NCI-H187 (cell line): ENCODE measurements at regions not wholly inside any gene's neighbourhood (a gene's known extent, or its start where the extent isn't known, plus 50 kb on each side); places are given as distances from the start of the nearest gene placed in this dataset.

Experiments
- DNase-seq, 2 experiments: peaks; one replicate each; lab custom pipeline; 2025; lab: John Stamatoyannopoulos, UW

DNA sequence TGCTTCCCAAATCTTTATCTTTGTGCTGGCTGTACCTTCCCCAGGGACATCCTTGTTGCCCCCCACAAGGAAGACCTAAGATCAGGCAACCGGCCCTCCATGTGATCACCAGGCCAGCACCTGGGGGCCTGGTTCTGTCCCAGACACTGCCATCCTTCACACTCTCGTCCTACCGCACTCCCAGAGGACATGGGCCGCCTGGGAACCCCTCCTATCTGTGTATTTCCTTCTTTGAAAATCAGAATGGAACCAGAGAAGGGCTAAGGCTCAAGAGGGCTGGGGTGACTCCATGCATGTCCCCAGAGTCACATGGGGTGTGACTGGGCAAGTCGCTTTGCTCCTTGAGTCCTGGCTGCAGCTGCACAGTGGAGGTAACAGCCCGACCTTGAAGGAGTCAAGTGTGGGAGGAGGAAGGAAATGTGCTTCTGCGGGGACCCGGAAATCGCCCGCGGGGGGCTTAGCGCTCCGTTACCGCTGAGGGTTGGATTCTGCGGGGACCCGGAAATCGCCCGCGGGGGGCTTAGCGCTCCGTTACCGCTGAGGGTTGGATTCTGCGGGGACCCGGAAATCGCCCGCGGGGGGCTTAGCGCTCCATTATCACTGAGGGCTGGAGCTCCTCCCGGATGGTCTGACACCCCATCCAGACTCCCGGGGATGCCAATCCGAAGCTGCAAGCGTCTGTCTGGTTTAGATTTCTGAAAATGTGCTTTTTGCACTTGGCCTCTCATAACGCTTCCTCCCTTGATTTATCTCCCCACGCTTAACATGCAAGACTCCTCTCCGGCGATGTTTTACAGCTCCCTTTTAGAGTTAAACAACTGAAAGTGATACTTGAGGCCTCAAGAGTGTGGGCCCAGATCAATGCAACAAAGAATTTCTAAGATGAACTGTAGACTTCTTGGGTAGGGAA lies 278.9 kb downstream of the NPHP4 start:
- no peak for DNase-seq

DNA sequence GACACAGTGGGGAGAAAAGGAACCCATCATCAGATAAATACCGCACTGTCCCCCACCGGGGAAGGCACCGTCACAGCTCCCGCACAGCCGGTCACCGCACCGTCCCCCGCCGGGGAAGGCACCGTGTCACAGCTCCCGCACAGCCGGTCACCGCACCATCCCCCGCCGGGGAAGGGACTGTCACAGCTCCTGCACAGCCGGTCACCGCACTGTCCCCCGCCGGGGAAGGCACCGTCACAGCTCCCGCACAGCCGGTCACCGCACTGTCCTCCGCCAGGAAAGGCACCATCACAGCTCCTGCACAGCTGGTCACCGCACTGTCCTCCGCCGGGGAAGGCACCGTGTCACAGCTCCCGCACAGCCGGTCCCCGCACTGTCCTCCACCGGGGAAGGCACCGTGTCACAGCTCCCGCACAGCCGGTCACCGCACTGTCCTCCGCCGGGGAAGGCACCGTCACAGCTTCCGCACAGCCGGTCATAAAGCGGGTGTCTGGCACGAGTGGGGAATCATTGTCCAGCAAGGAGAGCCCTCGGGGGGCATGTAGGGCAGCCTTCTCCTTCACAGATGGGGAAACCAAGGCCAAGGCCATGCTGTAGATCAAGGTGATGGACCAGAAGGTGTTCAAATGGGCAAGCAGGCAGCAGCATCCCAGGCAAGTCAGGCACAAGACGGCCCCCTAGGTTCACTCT lies 280.1 kb downstream of the NPHP4 start:
- DNase-seq = no peak

DNA sequence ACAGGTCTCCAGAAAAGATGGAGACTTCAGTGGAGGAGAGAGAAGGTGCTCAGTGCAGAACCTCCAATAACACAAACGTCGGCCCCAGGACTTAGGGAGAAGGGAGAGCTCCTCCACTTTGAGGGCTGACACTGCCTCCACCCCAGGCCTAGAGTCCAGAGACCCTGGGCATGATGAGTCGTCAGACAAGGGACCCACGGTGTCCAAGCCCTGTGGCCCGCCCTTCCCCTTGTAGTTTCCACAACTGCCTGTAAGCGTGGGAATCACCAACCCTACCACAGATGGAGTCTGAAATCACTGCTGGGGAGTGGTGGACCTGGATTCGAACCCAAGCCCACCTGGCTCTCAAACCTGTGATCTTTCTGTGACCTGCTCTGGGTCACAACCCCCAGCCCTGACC lies 281.1 kb downstream of the NPHP4 start:
- DNase-seq = no peak

DNA sequence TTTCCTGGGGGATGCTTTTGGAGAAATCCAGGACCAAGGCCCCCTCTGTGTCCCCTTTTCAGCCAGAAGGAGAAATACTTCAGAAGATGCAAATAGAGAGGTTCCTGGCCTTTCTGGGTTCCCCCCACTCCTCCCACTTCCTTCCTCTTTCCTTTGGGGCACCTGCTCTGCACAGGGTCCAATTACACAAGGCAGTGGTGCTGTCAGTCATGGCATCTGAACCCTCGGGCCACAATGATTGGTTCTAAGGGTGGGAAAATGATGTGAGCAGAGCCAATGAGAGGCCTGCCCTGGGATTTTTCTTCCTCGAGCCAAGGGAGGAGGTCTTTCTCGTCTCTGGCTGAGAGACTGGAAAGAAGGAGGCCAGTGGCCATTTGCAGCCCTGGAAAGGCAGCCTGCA lies 282.2 kb downstream of the NPHP4 start:
- no peak for DNase-seq

DNA sequence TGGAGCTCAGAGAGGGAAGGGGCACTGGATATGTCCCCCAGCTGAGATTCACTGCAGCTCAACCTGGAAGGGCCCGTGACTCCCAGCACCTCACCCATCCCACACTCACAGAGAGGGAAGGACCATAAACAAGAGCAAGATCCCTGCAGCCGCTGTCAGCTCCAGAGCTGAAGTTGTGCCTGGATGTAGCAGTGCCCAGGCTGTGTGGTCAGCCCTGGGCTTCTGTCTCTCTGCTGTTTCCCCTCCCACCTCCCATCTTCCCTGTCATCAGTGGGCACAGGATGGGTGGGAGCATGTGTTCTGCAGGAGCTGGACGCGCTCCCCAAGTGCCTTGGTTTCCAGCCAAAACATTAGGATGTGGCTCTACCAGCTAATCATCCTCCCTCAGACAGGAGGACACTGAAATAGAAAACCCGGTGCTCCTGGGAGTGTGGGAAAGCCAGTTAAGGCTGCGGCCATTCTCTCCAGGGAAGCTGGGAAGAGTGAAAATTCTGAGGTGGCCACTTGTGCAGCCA lies 282.7 kb downstream of the NPHP4 start:
- DNase-seq = no peak

DNA sequence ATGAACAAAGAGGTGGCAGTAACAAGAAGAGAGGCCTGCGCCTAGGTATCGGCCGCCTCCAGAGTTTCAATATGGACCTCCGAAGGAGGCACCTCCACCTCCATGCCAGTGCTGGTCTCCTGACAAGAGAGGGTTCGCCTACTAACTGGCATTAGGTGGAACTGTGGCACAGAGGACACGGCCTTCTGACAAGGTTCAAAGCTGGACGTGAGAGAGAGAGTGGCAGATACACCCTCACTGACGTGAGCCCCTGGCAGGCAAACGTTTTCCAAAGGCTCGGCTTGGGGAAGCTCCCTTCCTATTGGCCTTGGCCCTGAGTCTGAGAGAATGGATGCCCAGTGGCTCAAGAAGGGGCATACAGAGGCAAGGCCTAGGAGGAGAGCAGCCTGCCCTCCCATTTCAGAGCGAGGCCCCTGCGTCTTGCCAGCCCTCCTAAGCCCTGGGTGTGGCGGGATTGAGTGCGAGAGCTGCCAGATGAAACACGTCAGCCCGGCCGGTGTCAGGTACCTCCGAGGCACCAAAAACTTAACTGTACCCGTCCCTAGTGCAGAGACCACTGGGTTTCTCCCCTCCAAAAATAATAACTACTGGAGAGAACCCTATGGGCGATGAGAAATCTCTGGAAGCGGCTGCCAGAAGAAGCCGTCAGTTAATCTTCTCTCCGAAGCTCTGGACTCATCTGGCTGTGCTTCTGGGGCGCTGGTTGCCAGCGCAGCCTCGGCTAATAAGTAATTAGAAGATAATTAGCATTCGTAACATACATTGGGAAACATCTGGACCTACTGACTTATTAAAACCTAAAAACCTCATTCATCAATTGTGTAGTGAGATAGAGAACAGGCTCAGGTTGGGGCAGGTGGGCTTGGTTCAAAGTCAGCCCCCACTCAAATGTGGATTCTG lies 283.6 kb downstream of the NPHP4 start:
- DNase-seq = no peak

DNA sequence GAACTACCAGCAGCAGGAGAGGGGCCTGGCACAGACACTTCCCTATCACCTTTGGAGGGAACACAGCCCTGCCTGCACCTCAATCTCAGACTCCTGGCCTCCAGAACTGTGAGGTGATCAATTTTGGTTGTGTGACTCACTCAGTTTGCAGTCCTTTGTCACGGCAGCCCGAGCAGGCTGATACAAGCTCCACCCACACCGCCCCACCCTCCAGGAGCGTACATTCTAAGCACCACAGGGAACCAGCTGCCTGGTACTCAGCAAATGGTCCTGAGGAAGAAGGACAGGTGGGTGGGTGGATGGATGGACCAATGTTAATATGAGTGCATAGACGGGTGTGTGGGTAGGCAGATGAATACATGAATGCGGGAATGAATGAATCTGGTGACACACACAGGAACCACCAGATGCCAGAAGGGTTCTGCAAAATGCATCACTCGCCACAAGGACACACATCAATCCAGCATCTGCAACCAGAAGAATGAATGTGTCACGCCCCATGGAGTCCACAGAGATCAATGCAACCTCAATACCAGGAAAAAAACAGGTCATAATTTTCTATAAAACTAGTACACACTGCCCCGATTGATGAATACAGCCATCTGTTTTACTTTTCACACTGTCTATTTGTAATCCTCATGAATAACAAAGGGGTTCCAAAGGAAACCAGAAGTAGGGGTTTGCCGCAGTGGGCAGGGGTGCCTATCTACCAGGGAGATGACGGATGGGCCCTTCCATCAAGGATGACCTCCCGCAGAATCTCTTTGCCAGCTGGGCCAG lies 284.5 kb downstream of the NPHP4 start:
- DNase-seq = no peak

DNA sequence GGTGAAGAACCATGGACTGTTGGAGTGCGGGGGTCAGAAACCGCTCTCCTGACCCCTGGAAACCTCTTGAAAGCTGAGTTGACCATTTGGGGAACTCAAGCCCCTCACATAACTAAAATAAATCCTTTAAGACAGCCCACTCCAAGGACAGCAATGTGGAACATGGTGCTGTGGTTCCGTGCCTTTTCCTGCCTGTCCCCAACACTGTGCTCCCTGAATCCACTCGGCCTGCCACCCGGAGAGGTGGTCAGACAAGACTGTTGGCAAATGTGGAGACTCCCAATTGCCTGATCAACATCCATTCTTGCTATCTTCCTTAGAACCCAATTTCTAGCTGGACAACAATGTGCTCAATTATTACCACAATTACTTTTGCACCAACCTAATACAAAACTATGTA lies 286.0 kb downstream of the NPHP4 start:
- DNase-seq = no peak

DNA sequence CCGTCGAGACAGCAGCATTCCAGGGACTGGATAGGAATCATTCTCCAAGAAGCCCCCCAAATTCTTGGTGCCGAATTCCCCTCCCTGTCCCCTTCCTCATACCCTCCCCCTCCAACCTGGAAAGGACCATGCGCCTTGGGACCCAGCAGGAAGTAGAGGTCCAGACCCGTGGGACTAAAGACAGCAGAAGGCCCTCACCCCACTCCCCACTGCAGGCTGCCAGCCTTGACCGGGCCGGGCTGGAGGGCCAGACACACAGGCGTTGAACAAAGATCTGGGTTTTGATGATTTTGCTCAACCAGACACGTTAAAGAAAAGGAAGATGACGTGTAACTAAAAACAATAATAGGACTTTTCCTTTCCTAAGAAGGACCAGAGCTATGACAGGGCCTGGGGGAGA lies 286.5 kb downstream of the NPHP4 start:
- DNase-seq = no peak

DNA sequence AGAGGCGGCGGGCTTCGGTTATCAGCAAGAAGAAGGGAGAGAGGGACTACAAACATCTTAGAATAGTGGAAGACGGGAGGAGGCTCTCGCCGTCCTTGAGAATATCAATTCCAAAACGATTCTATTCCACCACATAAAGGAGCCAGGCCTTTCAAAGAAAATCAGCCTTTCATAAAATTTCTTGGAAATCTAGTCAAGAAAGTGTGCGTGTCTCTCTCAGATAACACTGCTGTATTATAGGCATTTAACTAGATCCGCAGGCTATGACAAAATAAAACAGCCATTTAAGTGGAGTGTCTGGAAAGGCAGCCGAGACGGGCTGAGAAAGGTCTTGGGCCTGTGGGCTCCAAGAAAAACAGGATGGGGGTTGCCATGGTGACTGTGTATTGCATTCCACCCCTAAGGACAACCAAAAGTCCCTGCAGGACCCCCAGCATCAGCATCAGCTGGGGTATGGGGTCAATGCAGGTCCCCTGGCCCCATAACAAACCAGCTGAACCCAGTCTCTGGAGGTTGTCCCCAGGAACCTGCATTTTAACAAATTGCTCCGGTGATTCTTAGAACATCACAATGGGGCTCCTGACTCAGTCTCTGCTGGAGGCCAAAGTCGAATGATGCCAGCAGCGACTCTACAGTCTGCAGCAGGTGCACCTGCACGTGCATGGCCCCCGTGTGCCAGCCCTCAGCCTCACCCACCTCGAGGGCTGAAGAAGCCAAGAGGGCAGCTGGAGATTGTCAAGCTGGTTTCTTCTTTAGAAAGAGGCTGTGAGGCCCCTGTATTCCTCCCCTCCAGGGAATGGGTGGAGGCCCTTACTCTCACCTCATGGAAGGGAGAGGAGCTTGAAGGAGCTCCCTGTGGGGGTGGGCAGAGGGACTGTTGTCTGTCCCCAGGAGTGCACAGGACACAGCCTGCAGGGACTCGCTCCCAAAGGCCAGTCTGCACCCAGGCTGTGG lies 287.4 kb downstream of the NPHP4 start:
- no peak for DNase-seq

DNA sequence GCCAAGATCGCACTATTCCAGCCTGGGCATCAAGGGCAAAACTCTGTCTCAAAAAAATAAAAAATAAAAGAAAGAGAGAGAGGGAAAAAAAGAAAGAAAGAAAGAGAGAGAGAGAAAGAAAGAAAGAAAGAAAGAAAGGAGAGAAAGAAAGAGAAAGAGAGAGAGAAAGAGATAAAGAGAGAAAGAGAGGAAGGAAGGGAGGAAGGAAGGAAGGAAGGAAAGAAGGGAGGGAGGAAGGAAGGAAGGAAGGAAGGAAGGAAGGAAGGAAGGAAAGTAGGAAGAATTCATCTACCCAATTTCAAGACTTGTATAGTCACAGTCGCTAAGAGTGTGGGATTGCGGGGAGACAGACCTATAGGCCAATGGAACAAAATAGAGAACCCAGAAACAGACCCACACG lies 290.6 kb downstream of the NPHP4 start:
- no peak for DNase-seq

DNA sequence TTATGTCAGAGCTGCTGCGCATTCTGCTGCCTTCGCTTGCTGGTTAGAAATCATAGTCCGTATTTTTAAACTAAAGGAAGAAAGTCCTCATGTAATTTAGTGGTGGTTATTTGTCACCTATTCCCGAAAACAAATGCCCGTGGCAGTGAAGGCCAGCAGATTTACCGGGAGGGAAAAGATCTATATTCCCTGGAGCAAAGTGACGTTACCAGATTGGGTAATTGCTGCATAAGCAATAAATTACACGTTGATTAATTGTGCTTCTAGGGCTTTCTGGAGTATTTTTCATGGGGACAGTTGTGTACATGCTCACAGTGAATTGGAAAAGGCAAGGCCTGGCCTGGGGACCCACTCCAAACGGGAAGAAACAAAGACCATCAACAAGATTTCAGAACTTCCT lies 298.7 kb downstream of the NPHP4 start:
- no peak for DNase-seq

DNA sequence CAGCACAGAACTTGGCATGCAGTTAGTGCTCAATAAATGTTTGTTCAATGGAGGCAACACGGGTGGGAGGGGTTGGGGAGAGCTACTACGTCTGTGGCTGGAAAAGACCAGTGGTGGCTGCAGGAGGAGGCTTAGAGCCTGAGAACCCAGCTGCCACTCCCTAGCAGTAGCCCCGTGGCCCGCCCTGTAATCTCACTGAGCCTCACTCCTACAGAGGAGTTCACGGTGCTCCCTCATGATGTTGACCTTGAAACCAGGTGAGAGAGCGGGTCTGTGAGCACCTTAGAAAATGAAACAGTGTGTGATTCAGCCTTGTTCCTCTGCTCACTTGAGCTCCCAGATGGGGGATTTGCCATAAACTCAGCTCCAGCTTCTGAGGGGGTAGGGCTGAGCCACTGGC lies 299.6 kb downstream of the NPHP4 start:
- DNase-seq = no peak

DNA sequence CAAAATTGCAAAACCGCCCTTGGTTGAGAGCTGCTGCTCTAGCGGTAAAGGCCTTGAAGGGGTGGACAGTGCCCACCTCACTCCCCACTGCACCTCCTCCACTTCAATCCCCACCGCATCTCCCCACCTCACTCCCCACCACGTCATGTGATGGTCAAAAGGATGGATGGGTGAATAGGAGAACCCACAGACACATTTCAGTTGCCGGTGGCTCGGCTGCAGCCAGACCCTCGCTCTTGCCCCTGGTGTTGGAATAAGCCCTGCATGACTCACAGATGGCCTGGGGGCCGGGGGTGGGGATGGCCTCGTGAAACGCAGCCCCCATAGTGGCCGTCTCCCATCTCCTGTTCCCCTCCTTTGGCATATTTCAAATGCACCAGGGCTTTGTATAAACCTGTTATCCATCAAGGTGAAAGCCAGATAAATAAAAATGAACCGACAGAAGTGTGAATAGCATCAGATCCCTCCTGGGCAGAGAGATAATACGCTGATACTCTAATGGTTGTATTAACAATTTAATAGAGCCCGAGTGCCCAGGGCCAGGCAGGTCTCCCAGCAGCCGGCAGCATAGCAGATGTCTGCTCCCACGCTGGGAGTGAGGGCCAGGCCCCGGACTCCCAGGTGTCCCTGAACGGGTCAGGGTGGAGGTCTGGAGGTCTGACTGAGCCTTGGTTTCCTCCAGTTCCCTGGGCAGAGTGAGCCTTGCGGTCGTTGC lies 300.3 kb downstream of the NPHP4 start:
- no peak for DNase-seq

DNA sequence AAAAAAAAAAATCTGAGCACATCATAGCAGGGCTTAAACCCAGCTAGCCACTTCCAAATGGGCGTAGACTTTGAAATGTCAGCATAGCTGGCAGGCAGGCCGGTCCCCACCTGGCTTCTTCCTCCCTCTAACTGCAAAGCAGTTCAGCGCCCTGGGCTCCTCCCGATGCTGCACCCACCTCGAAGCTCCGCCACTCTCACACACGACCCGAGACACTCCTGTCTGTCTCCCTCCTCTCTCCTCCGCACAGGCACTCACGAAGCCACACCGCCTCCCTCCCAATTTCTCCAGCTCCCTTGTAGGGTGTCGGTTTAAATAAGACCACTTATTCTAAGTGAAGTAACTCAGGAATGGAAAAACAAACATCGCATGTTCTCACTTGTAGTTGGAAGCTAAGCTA lies 301.3 kb downstream of the NPHP4 start:
- DNase-seq = no peak

DNA sequence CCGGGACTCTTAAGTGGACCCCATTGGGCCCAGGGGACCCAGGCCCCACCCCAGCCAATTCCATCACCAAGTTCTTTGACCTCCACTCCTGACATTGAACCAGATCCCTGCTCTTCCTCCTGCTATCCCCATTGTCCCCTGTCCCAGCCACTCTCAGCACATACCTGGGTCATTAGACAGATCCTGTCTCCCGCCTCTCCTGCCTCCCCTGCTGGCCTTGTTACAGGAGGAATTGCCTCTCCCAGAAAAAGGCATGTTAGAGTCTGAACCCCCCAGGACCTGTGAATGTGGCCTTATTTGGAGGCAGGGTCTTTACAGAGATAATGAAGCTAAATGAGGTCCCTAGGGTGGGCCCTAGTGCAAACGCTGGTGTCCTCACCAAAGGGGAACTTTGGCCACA lies 301.9 kb downstream of the NPHP4 start:
- DNase-seq = no peak

DNA sequence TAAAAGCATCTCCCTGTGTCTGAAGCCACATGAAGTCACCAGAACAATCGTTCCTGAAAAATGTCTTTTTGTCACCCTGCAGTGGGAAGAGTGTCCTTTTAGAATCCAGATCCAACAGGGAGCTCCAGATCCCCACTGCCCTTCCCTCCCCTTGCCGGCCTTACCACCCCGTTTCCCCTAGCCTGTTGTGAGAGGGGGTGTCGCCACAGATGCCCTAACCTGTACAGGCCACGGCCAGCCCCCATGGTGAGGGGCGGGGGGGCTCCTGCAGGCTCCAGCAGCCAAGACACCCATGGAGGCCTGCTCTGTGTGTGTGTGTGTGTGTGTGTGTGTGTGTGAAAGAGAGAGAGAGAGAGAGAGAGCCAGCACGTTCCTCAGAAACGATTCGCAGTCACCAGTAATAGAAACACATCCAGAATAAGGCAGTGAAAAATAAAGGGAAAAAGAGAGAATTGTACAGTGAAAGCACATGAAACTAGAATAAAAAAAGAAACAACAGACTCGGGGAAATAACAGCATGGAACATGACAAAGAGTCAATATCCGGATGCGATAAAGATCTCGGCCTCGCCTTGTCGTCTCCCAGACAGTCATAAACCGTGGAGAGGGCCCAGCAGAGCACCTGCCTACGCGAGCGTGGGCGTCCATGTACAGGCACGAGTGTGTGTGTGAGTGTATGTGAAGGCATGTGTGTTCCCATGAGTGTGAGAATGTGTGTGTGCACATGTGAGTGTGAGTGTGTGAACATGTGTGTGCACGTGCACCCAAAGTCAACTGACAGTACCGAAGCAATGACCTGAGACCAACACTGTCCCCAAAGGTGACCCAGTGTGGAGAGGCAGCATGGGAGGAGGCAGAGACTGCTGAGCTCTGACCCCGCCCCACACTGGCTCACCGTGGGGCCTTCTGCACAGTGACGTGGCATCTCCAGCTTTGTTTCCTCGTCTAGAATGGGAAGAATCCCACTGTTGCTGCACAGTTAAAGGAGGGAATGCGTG lies 303.8 kb downstream of the NPHP4 start:
- DNase-seq = no peak

DNA sequence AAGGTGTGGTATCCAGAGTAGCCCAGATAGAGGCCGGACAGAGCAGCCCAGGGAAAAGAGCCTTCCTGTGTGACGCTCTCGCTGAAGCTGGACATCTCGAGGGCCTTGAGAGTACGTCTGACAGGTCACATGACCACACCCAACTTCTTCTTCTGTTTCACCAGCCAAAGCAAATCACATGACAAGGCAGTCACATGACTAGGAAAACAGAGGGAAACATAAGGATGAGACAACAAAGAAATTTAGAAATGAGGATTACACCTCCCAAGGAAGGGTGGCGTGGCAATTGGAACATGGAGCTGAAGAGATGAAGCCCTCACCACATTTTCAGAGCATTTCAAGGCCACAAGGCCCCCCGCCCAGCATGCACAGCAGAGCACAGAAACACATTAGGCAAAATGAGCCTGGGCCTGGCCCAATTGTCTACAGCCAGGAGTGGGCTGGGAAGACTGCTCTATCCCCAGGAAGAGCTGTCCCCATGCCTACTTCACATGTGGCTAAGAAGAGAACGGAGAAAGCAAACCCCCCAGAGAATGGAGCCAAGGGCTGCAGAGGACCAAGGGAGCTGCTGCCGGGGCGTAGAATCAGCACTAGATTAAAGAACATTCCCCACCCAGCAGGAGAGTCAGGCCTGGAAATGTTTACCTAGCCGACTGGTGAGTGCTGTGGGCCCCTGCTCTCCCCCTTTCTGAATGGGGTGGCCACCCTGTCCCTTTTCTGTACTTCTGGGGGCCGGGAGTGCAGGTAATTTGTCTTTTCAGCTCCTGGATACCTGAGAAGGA lies 305.1 kb downstream of the NPHP4 start:
- DNase-seq = no peak
